GM12864 (cell line): ENCODE measurements at regions not wholly inside any gene's neighbourhood (a gene's known extent, or its start where the extent isn't known, plus 50 kb on each side); places are given as distances from the start of the nearest gene placed in this dataset.

Experiments
- DNase-seq: peaks from one replicate; pipeline ENCODE4 v3.0.0-alpha.2; 2011; ENCODE audit warnings: low read depth
- H3K4me3 ChIP-seq: 2 replicates; pipeline ENCODE4 v1.5.1; 2011; ENCODE audit warnings: mild to moderate bottlenecking, low read depth, low read length, control low read depth
- TF ChIP-seq, protein P1 (sequence below): IDR thresholded peaks from 2 replicates; pipeline ENCODE4 v1.5.1; 2011; ENCODE audit warnings: low read depth, mild to moderate bottlenecking, moderate library complexity, low read length, control low read depth, inconsistent platforms; ENCODE audit errors: missing control alignments

DNA sequence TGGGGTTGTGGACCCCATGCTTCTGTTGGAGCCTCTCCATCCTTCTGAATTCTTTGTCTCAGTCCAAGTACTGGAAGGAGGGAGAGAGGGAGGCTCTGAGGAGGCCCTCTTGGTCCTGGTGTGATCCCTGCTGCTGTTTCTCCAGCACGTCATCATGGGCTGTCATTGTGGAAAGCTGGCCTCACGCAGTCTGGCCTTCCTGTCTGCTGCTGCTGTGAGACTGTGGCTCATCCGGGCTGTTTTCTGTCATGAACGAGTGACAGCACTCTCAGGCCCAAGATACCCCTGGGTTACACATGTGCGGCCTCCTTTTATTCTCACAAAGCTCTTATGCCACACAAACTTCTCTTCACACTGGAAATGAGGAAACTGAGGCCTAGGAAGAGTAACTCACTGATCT, 499.3 kb downstream of the CCDC171 start:
- TF ChIP-seq, protein P1, sequence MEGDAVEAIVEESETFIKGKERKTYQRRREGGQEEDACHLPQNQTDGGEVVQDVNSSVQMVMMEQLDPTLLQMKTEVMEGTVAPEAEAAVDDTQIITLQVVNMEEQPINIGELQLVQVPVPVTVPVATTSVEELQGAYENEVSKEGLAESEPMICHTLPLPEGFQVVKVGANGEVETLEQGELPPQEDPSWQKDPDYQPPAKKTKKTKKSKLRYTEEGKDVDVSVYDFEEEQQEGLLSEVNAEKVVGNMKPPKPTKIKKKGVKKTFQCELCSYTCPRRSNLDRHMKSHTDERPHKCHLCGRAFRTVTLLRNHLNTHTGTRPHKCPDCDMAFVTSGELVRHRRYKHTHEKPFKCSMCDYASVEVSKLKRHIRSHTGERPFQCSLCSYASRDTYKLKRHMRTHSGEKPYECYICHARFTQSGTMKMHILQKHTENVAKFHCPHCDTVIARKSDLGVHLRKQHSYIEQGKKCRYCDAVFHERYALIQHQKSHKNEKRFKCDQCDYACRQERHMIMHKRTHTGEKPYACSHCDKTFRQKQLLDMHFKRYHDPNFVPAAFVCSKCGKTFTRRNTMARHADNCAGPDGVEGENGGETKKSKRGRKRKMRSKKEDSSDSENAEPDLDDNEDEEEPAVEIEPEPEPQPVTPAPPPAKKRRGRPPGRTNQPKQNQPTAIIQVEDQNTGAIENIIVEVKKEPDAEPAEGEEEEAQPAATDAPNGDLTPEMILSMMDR = no peak
- no peak for DNase-seq
- H3K4me3 ChIP-seq = no peak overlapping the region

DNA sequence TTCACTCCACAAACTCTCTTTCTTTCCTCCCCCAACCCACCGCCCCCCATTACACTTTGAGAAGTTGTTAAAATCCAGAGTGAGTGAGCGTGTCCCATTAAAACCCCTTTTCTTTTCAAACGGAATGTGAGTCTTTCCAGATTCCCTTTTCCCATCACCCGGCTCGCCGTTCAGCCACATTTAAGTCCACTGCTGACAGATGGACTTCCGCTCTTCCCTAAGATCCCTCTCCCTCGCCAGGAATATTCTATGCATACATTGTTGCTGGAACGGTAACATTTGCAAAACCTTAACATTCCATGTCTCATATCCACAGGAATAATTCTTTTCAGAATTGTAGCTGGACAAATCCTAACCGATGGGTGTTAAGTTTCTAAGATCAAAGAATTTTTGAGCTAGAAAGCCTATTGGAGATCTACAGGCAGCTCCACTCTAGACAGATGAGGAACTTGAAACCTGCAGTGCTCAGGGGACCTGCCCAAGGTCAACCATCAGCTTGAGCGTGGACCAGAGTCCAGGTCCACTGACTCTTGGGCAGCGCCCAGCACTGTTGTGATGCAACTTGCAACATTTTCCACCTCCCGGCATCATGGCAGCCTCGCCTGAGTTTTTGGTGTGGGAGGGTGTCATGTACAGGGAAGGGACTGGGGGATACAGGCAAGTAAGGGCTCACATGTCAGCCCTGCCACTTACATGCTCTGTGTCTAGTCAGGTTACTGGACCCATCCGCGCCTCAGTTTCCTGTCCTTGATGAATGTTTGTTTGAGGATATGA, 500.1 kb downstream of the CCDC171 start:
- no peak overlapping the region for H3K4me3 ChIP-seq
- TF ChIP-seq, protein P1 = no peak
- no peak for DNase-seq

DNA sequence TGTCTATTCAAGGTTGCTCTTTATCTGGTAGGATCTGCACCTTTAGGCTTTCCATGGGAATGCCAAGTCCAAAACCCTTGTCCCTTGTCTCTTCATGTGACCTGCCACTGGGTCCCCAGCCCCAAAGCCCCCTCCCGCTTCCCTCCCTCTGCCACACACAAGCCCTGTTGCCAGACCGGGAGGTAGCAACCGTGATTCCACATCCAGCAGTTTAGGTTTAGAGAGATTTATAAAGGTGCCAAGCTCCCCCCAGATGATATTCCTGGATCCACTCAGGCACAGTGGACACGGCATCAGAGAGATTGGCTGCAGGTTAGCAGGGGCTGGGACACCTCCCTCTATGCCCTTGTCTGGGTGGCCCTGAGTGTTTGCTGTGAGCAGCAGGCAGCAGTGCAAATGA, 504.7 kb downstream of the CCDC171 start:
- no peak overlapping the region for H3K4me3 ChIP-seq
- TF ChIP-seq, protein P1 = no peak
- no peak for DNase-seq

DNA sequence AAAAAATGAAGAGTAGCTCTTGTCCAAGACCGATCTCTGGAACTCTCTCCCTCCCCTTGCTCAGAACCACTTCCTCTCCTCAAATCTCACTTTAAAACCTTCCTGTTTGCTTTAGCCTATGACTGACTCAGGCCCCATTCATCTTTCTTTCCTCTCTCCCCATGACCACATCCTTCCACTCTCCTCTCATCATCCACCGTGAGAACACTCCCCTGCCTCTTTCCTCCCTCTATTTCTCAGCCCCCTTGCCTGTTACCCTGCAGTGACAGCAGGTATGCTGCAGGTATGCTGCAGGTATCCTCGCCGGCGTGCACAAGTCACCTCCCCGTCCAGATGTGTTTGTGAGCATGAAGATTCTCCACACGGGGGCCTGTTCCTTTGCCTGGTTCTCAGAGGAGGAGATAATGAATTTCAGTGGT, 505.3 kb downstream of the CCDC171 start:
- H3K4me3 ChIP-seq = no peak overlapping the region
- DNase-seq = no peak
- TF ChIP-seq, protein P1 = no peak

DNA sequence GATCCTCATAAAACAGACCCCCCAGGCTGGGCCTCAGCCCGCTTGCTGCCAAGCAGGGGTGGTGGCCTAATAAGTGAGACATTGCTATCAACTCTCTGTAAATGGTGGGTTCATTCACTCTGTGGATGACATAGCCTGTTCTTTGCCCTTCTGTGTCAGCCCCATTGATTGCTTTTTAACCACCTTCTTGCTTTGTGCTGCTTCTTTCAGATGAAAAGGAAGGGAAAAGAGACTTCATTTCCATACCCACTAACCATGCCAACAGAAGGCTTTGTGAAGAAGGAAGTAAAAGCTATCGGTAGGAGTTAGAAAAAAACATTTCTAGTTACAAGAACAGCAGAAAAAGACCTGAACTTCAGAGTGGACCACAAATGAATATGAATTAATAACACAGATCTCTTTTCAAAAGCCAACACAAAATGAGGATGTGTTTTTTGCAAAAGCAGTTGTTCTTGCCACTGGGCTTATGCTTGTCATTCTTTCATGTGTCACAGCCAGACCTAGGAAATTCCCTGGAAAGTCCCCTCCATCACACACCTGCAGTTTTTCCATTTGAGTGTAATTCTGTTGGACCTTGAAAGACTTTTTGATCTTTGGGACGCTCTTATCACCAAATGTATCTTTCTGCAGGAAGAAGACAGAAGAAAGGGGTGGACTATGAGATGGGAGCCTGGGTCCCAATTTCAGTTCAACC, 507.7 kb downstream of the CCDC171 start:
- DNase-seq = peak; percentile 27
- TF ChIP-seq, protein P1 = no peak
- H3K4me3 ChIP-seq = no peak overlapping the region

DNA sequence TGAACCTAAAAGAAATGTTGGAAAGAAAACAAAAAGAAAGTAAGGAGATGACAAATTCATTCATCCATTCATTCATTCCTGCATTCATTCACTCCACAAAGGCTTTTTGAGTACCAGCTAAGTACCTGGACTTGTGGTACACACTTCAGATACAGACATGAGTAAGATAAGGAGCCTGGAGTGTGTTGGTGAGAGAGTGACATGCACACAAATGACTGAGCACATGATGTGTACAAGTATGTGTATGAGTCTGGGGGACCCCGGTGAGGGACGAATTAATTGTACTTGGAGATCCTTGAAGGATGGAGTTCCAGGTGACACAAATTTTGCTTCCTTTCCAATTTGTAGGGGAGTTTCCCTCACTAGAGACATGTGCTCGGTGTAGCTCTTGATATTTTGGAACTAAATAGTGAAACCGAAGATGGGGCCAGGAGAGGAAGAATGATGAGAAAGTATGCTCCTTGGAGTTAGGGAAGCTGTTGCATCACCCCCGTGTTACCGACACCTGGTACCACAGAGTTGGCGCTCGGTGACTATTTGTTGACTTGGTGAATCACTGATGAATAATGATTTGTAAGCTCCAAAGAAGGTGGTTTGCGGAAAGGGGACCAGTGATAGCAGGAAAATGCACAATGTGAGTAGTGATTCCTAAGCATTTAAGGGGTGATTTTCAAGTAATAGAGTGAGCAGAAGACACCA, 509.8 kb downstream of the CCDC171 start:
- DNase-seq = no peak
- TF ChIP-seq, protein P1 = no peak
- H3K4me3 ChIP-seq = no peak overlapping the region
